Peyer's patch (tissue), 4 donors: ENCODE measurements at regions not wholly inside any gene's neighbourhood (a gene's known extent, or its start where the extent isn't known, plus 50 kb on each side); places are given as distances from the start of the nearest gene placed in this dataset.

Experiments used
- POLR2A ChIP-seq, 2 donors: fragments of 450-650 bp; IDR thresholded peaks; one replicate each; pipeline ENCODE4 v1.5.1; 2017; ENCODE audit warnings: antibody characterized with exemption in 2 of 2, mild to moderate bottlenecking in 2 of 2, moderate library complexity in 2 of 2
- TF ChIP-seq, protein P1 (sequence below), 6 experiments: fragments of 450-650 bp in 4 of 6; fragments of 200-600 bp in 2 of 6; sonication (generic) in 1 of 6; IDR thresholded peaks; one replicate each; pipeline ENCODE4 v1.5.1; 2017 to 2019; ENCODE audit warnings: antibody characterized with exemption in 6 of 6, mild to moderate bottlenecking in 3 of 6, moderate library complexity in 1 of 6

DNA sequence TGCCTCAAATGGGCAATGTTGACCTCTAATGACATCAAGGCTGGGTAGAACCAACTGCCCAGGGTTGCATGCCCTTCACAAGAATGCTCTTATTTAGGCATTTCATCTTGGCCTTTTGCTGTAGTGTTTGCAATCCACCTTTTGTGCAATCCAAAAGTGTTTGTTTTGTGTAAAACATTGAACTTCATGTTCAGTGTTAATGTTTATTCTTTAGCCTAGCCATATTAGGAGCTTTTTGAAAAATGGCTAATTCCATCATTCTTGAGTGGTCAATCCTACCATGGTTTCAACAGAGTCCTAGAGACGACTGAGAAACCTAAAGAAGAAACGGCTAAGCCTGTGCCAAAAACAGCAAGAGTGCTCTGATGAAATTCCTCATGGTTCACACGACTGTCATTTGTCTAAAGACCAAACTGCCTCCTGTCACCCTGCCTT, 279.6 kb upstream of the PRDM1 start:
- TF ChIP-seq, protein P1, sequence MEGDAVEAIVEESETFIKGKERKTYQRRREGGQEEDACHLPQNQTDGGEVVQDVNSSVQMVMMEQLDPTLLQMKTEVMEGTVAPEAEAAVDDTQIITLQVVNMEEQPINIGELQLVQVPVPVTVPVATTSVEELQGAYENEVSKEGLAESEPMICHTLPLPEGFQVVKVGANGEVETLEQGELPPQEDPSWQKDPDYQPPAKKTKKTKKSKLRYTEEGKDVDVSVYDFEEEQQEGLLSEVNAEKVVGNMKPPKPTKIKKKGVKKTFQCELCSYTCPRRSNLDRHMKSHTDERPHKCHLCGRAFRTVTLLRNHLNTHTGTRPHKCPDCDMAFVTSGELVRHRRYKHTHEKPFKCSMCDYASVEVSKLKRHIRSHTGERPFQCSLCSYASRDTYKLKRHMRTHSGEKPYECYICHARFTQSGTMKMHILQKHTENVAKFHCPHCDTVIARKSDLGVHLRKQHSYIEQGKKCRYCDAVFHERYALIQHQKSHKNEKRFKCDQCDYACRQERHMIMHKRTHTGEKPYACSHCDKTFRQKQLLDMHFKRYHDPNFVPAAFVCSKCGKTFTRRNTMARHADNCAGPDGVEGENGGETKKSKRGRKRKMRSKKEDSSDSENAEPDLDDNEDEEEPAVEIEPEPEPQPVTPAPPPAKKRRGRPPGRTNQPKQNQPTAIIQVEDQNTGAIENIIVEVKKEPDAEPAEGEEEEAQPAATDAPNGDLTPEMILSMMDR (IDR thresholded peaks at IDR 0.05): no peak
- TF ChIP-seq POLR2A (IDR thresholded peaks at IDR 0.05): no peak
